Activated CD4-positive, CD25-positive, alpha-beta regulatory T cell (primary cell): ENCODE measurements at regions not wholly inside any gene's neighbourhood (a gene's known extent, or its start where the extent isn't known, plus 50 kb on each side); places are given as distances from the start of the nearest gene placed in this dataset.
"Not testable (repeated sequence)": the region's sequence is repeated elsewhere in the genome, so short reads cannot be mapped to it uniquely, and the experiment has no call there.

Source experiments
- DNase-seq, 4 experiments: peaks; one replicate each; lab custom pipeline; 2025; lab: John Stamatoyannopoulos, UW

GRCh38 chr5:148741766-148742165 is 84.6 kb upstream of the ADRB2 start:
- DNase-seq: not testable (repeated sequence)

GRCh38 chr5:148744380-148744779 is 82.0 kb upstream of the ADRB2 start:
- not testable (repeated sequence) for DNase-seq

DNA sequence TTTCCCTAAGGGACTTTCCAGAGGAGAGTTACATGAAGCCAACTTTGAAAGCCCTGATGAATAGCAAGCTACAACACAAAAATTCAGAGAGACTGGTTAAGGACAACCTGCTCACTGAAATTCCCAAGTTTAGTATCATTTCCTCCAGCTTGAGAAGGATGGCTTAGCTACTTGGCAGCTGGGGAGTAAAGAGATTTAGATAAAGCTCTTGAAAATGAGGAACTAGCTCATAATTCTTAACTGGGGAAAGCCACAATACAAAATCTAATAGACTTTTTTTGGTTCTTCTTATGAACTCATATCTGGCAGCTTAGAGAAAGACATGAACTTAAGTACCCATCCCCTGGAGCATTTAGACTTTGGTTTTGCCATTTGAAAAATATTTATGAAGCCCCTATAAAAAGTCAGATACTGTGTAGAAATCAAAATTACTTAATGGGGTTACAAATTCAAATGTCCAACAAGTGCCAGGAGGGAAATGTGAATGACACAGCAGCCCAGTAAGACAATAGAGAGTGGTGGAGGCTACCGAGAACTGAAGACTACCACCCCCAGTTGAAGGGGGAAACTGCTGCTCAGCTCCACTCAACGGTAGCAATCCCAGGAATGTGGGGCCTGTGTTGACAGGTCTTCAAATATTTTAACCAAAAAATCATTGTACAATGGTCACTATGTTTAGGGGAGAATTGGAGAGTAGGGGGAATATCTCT is 79.4 kb upstream of the ADRB2 start:
- DNase-seq: no peak

DNA sequence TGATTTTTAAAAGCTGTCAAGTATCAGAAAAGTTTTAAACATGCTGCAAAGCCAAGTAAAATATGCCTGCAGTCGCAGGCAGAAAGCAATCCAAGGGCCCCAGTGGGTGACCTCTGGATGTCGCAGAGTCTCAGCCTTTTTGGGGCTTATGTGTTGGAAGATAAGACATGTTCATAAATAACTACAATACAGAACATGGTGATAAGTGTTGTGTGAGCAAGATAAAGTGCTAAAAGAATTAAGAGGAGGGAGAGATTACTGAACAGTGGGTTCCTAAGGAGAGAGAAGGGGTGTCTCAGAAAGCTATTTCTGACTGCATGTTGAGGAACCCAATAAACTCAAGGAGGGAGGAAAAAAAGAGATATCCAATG is 78.9 kb upstream of the ADRB2 start:
- no peak for DNase-seq

GRCh38 chr5:148748702-148749392 is 77.6 kb upstream of the ADRB2 start:
- no peak for DNase-seq

DNA sequence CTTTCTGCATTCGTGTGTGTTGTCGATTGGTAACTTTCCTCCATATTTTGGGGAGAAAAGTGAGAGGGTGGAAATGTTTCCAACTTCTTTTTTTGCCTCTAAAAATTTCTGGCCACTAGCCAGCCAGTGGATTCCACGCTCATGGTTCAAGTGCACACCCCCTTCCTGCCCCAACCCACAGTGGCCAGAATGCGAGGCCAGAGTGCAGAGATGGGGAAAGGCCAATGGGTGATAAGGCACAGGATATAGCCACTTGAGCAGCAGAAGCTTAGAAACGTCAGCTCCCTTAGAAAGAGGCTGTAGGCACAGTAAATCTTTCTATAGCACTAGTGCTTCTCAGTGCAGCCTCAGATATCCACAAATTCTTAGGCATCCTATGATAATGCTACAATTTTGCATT is 75.8 kb upstream of the ADRB2 start:
- no peak for DNase-seq

DNA sequence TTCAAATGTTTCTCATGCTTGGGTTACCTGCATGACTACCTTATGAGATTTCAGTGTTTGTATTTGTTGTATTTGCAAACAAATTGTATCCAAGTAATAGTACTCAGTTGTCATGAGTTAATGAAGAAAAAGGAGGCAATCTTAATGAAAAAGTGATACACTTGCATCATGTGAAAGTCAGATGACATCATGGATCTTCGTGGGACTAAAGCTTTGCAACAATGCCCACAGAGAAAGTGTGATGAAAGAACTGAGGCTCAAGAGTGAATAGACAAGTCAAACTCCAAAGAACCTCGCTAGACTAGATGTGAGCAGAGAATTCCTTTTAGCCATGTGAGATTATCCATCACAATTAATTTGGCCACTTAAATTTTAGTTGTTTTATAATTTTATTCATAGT is 75.4 kb upstream of the ADRB2 start:
- DNase-seq: no peak

DNA sequence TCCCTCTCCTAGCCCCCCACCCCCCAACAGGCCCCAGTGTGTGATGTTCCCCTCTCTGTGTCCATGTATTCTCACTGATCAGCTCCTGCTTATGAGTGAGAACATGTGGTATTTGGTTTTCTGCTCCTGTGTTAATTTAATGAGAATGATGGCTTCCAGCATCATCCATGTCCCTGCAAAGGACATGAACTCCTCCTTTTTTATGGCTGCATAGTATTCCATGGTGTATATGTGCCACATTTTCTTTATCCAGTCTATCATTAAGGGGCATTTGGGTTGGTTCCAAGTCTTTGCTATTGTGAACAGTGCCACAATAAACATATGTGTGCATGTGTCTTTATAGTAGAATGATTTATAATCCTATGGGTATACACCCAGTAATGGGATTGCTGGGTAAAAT is 74.0 kb upstream of the ADRB2 start:
- DNase-seq: not testable (repeated sequence)

DNA sequence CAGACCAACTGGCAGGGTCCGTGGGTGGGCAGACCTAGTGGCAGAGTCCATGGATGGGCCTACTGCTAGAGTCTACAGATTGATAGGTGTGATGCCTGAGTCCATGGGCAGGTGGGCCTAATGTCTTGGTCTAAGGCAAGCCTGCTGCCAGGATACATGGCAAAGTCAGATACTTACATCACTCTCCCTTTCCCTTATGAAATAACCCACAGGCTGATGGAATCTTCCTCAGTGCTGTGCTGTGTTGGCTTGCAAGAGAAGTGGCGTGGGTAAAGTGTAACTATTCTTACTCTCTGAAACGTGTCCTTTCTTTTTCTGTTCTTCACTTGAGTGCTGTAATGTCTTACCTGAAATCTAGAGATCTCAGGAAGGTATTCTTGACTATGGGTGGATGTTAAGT is 67.3 kb upstream of the ADRB2 start:
- DNase-seq: no peak

DNA sequence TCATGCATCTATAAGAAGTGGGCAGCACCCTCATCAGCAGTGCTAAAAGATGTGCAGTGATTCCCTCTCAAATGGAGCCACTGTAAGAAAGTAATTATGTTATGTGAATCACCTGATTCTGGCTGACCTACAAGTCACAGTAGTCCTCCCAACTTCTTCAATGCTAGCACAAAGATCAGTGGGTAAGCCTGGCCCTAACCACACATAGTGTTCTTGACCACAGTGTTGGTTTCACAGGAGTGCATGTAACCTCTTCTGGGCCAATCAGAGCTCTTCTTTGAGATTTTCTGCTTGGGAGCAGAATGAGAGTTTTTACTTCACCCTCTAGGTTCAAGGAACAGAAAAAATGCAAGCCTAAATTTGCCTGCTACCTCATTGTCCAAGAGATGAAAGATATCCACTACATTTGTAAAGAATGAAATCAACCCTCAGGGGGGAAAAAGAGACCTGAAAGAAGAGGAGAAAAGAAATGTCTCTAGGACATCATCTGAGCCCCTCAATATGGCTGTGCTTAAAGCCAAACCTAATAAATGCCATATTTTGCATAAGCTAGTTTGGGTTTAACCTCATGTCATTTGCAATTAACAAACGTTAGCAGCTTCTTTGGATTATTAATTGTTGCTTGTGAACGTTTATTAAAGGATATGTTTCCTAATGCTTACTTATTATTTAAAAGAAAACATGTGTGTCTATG is 65.3 kb upstream of the ADRB2 start:
- DNase-seq: no peak

DNA sequence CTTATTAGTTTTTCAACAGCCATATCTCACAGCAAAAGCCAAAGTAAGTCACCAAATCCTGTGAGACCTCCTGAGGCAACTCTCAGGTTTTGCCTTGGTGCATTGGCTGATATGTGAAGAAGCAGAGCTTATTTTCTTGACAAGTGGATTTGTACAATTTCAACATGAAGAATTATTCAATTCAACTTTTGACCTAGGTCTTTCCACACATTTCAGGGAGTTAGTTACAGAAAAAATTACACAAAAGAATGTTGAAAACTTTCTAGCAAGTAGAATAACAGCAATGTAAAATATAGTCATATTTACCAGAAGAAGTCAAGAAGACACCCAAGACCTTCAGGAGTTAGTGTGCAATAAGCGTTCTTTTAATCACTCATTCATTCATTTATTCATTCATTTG is 62.4 kb upstream of the ADRB2 start:
- DNase-seq: no peak

- no peak for DNase-seq
Observed at GRCh38 chr5:148765061-148765460, 61.4 kb upstream of the ADRB2 start.

- DNase-seq: no peak
Observed at GRCh38 chr5:148768806-148769415, 57.5 kb upstream of the ADRB2 start.

- DNase-seq: no peak
Observed at GRCh38 chr5:148769941-148770340, 56.5 kb upstream of the ADRB2 start.

- DNase-seq: no peak
Observed at GRCh38 chr5:148774313-148774712, 52.1 kb upstream of the ADRB2 start.

DNA sequence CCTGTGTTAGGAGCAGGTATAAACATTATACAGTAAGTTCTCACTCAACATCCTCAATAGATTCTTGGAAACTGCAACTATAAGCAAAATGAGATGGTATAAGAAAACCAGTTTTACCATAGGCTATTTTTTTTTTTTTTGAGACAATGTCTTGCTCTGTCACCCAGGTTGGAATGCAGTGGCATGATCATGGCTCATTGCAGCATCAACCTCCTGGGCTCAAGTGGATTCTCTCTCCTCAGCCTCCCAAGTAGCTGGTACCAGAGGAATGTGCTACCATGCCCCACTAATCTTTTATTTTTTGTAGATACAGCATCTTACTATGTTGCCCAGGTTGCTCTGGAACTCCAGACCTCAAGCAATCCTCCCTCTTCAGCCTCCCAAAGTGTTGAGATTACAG is 50.1 kb upstream of the ADRB2 start:
- DNase-seq: no peak
